Stimulated activated naive CD8-positive, alpha-beta T cell treated with anti-CD3 and anti-CD28 coated beads, Interleukin-15, amount 100 ng/mL, for 72 hours (primary cell): ENCODE measurements at regions not wholly inside any gene's neighbourhood (a gene's known extent, or its start where the extent isn't known, plus 50 kb on each side); places are given as distances from the start of the nearest gene placed in this dataset.

Experiments
- ATAC-seq: fragments of 150-1000 bp; cut with Tn5 transposase; 2 replicates; pipeline ENCODE4 v1.10.0; 2021; ENCODE audit warnings: mild to moderate bottlenecking, moderate library complexity
- DNase-seq, 2 donors: peaks; one replicate each; pipeline ENCODE4 v3.0.0; 2021 to 2022
- H3K27ac Mint-ChIP-seq, 2 donors: one replicate each; pipeline ENCODE4 v1.8.0; 2022; ENCODE audit warnings: mild to moderate bottlenecking in 2 of 2, mixed read lengths in 2 of 2, moderate library complexity in 2 of 2
- H3K27me3 Mint-ChIP-seq: one replicate; pipeline ENCODE4 v1.8.0; 2022; ENCODE audit warnings: mixed read lengths
- H3K4me1 Mint-ChIP-seq: one replicate; pipeline ENCODE4 v1.8.0; 2022; ENCODE audit warnings: mild to moderate bottlenecking, mixed read lengths
- H3K4me3 Mint-ChIP-seq, 2 donors: one replicate each; pipeline ENCODE4 v1.8.0; 2022; ENCODE audit warnings: mild to moderate bottlenecking in 2 of 2, mixed read lengths in 2 of 2, moderate library complexity in 1 of 2
- H3K9me3 Mint-ChIP-seq, 2 donors: one replicate each; pipeline ENCODE4 v1.8.0; 2022; ENCODE audit warnings: mixed read lengths in 2 of 2

- ATAC-seq (no peak), DNase-seq (no peak)
- Mint-ChIP-seq H3K4me3 (no peak overlapping the region), H3K27me3 (no peaks in the 10 kb centered on the region), H3K27ac (no peak overlapping the region), H3K4me1 (no peaks in the 10 kb centered on the region), H3K9me3 (peaks cover 3 to 11% of the 10 kb centered on the region in 2 donors)
These were observed 654.5 kb downstream of the NOVA1 start for GRCh38 chr14:25943329-25943728.

GRCh38 chr14:25942090-25942489 is 655.7 kb downstream of the NOVA1 start:
- no peaks in the 10 kb centered on the region for H3K27me3 Mint-ChIP-seq
- no peak overlapping the region for H3K27ac Mint-ChIP-seq
- no peaks in the 10 kb centered on the region for H3K4me1 Mint-ChIP-seq
- no peak overlapping the region for H3K4me3 Mint-ChIP-seq
- peaks cover 3 to 11% of the 10 kb centered on the region in 2 donors for H3K9me3 Mint-ChIP-seq
- DNase-seq (no peak), ATAC-seq (no peak)

- DNase-seq = no peak
- Mint-ChIP-seq H3K4me3 (no peak overlapping the region), H3K27me3 (no peaks in the 10 kb centered on the region), H3K9me3 (no peaks in the 10 kb centered on the region), H3K27ac (no peak overlapping the region), H3K4me1 (no peaks in the 10 kb centered on the region)
- ATAC-seq = no peak
These were observed 664.1 kb downstream of the NOVA1 start for GRCh38 chr14:25933731-25934130.

GRCh38 chr14:25929881-25930615 is 667.8 kb downstream of the NOVA1 start:
- ATAC-seq = no peak
- H3K27me3 Mint-ChIP-seq = no peaks in the 10 kb centered on the region
- H3K4me3 Mint-ChIP-seq = no peak overlapping the region
- H3K27ac Mint-ChIP-seq = no peak overlapping the region
- no peaks in the 10 kb centered on the region for H3K4me1 Mint-ChIP-seq
- no peak for DNase-seq
- peaks cover 6 to 13% of the 10 kb centered on the region in 2 donors for H3K9me3 Mint-ChIP-seq

- Mint-ChIP-seq H3K27me3 (no peaks in the 10 kb centered on the region), H3K4me1 (no peaks in the 10 kb centered on the region), H3K9me3 (peaks cover 9 to 12% of the 10 kb centered on the region in 2 donors), H3K4me3 (no peak overlapping the region), H3K27ac (no peak overlapping the region)
- ATAC-seq (no peak), DNase-seq (no peak)
These were observed 686.0 kb downstream of the NOVA1 start for GRCh38 chr14:25911831-25912230.

GRCh38 chr14:25909045-25909747 is 688.6 kb downstream of the NOVA1 start:
- no peaks in the 10 kb centered on the region for H3K4me1 Mint-ChIP-seq
- no peak for DNase-seq
- H3K27ac Mint-ChIP-seq = no peak overlapping the region
- no peak for ATAC-seq
- peaks cover 21% of the 10 kb centered on the region in 2 donors for H3K9me3 Mint-ChIP-seq
- no peaks in the 10 kb centered on the region for H3K27me3 Mint-ChIP-seq
- no peak overlapping the region for H3K4me3 Mint-ChIP-seq

GRCh38 chr14:25908277-25909044 is 689.4 kb downstream of the NOVA1 start:
- Mint-ChIP-seq H3K27ac (no peak overlapping the region), H3K4me3 (no peak overlapping the region), H3K27me3 (no peaks in the 10 kb centered on the region), H3K9me3 (peaks cover 20 to 21% of the 10 kb centered on the region in 2 donors), H3K4me1 (no peaks in the 10 kb centered on the region)
- no peak for ATAC-seq
- no peak for DNase-seq

- Mint-ChIP-seq H3K9me3 (peaks cover 23 to 32% of the 10 kb centered on the region in 2 donors), H3K4me3 (no peak overlapping the region), H3K27ac (no peak overlapping the region), H3K4me1 (no peaks in the 10 kb centered on the region), H3K27me3 (no peaks in the 10 kb centered on the region)
- DNase-seq = no peak
- ATAC-seq = no peak
These were observed 693.4 kb downstream of the NOVA1 start for GRCh38 chr14:25904446-25904845.

- Mint-ChIP-seq H3K9me3 (peaks cover 10 to 19% of the 10 kb centered on the region in 2 donors), H3K27ac (no peak overlapping the region), H3K4me3 (no peak overlapping the region), H3K4me1 (no peaks in the 10 kb centered on the region), H3K27me3 (no peaks in the 10 kb centered on the region)
- ATAC-seq = no peak
- no peak for DNase-seq
These were observed 698.6 kb downstream of the NOVA1 start for GRCh38 chr14:25899197-25899596.

GRCh38 chr14:25896777-25897176 is 701.1 kb downstream of the NOVA1 start:
- no peaks in the 10 kb centered on the region for H3K4me1 Mint-ChIP-seq
- H3K9me3 Mint-ChIP-seq = peaks cover 9 to 28% of the 10 kb centered on the region in 2 donors
- no peaks in the 10 kb centered on the region for H3K27me3 Mint-ChIP-seq
- DNase-seq (no peak), ATAC-seq (no peak)
- H3K27ac Mint-ChIP-seq = no peak overlapping the region
- no peak overlapping the region for H3K4me3 Mint-ChIP-seq

- Mint-ChIP-seq H3K4me1 (no peaks in the 10 kb centered on the region), H3K27me3 (no peaks in the 10 kb centered on the region), H3K4me3 (no peak overlapping the region), H3K27ac (no peak overlapping the region), H3K9me3 (peaks cover 0 to 27% of the 10 kb centered on the region in 2 donors)
- no peak for DNase-seq
- no peak for ATAC-seq
These were observed 702.1 kb downstream of the NOVA1 start for GRCh38 chr14:25895740-25896139.

- Mint-ChIP-seq H3K4me1 (no peaks in the 10 kb centered on the region), H3K4me3 (no peak overlapping the region), H3K27ac (no peak overlapping the region), H3K27me3 (no peaks in the 10 kb centered on the region), H3K9me3 (peaks cover 14 to 25% of the 10 kb centered on the region in 2 donors)
- no peak for ATAC-seq
- DNase-seq = no peak
These were observed 710.5 kb downstream of the NOVA1 start for GRCh38 chr14:25887251-25887878.

GRCh38 chr14:25884657-25885056 is 713.2 kb downstream of the NOVA1 start:
- Mint-ChIP-seq H3K9me3 (peaks cover 11 to 12% of the 10 kb centered on the region in 2 donors), H3K27me3 (no peaks in the 10 kb centered on the region), H3K4me1 (no peaks in the 10 kb centered on the region), H3K27ac (no peak overlapping the region), H3K4me3 (no peak overlapping the region)
- DNase-seq (no peak), ATAC-seq (no peak)

GRCh38 chr14:25882899-25883298 is 714.9 kb downstream of the NOVA1 start:
- Mint-ChIP-seq H3K4me3 (no peak overlapping the region), H3K9me3 (peaks cover 10 to 12% of the 10 kb centered on the region in 2 donors), H3K27ac (no peak overlapping the region), H3K4me1 (no peaks in the 10 kb centered on the region), H3K27me3 (no peaks in the 10 kb centered on the region)
- no peak for ATAC-seq
- DNase-seq = no peak

- DNase-seq = no peak
- ATAC-seq = no peak
- Mint-ChIP-seq H3K4me3 (no peak overlapping the region), H3K9me3 (peaks cover 4 to 7% of the 10 kb centered on the region in 2 donors), H3K4me1 (no peaks in the 10 kb centered on the region), H3K27ac (no peak overlapping the region), H3K27me3 (no peaks in the 10 kb centered on the region)
These were observed 722.4 kb downstream of the NOVA1 start for GRCh38 chr14:25875475-25875874.
